HG02798 (cell line): ENCODE measurements at regions not wholly inside any gene's neighbourhood (a gene's known extent, or its start where the extent isn't known, plus 50 kb on each side); places are given as distances from the start of the nearest gene placed in this dataset.

Source experiments
- ATAC-seq: cut with Tn5 transposase; IDR thresholded peaks from one replicate; pipeline ENCODE4 v1.9.1; 2021; ENCODE audit warnings: mild to moderate bottlenecking; ENCODE audit not compliant: unreplicated experiment, poor library complexity

DNA sequence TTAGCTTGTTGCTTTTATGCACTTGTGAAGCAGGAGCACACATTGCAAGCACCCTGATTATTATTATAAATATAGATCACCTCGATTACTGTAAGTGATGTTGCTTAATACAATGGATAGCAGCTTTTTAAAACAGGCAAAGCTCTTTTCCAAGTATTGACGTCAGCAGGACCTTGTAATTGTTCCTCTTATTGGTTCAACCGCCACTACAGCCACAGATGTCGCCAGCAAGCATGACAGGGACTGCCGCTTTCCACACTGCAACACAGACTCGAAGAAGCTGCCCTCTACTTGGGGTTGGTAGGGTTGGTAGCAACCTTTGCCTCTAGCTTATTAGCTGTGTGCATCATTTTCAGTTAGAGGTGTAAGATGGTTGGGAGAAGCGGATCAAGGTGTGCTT, 167.6 kb downstream of the ZNF365 start:
- ATAC-seq, result no peak

DNA sequence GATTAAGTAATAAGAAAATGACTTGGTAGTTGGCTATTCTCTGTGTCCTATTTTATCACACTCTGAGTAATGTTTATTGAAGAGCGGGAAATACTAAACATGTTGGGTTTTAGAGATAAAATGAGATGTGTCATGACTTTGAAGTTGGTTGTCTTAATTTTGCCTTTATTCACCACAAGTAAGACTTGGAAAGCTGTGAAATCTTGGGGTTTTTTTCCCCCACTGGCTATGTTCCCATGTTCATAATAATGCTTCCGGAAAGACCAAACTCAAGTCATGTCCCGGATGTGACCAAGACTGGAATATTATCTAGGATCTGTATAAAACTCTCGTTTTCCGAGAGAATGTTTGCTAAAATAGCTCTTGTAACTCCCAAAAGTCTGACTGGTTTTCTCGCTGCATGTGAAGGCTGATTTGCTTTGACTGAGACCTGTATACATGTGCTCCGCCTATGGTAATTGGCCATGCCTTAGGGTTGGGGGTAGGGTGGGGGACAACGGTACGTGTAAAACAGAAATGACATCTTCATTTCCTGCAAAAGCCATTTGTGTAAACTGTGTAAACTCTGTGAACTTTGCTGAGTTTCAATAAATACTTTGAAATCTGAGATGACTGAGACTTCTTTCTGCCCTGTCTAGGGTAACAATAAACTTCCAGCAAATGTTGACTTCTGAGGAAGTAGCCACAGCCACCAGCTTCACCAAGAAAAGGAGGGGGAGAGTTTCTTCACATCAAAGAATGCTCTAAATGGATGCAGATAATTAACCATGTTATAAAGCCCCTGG, 169.6 kb downstream of the ZNF365 start:
- ATAC-seq, result no peak

DNA sequence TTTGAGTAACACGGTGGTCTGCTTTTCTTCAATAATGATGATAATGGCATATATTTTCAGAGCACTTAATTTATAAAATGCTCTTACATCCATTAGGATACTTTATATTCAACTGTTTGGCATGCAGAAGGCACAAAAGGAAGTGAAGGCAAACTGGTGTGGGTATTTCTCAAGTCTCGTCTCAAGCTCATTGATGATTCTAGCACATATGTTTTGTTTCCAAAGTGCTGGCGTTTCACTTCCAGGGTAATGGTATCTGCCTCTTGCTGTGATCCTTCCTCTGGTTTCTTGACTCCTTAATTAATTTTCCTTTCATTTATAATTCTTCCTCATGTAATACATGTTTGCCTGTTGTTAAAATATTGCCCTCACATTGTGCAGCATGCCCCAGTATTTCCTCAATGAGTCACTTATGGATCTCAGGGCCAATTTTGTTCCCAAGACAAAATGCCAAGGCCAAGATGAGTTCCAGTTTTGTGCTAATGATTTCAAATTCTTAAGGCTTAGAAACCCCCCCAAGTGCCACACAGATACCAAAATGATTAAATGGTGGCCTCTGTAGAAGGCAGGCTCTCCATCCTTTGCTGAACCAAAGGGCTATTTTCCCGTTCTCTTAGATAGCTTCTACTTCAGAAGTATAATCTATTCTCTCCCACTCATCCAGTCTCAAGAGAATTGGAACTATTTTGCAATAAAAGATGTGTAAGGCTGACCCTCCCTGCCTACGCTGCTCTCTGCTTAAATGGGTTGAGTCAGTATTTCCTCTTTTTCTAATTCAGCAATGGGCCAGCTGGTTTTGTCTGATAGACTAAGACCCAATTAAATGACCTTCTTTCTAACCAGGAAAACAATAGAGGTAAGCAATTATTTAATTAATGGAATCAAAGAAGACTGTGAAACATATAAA, 171.2 kb downstream of the ZNF365 start:
- no peak for ATAC-seq

DNA sequence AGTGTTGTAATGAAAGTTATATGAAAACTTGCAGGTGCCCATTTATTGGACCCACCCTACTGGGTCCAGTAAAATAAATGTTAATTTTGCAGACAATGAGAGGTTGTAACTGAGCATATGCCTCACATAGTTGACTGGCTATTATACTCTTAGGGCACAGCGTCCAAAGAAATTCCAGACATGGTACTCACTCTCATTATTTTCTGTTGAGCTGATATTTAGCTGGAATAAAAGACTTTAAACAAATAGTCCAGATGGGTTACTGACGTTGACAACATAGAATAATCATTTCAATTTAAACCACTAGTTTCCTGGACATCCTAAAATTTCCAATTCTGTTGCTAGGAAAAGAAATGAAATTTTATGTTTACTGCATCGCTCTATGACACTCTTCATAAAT, 174.5 kb downstream of the ZNF365 start:
- ATAC-seq, result no peak

DNA sequence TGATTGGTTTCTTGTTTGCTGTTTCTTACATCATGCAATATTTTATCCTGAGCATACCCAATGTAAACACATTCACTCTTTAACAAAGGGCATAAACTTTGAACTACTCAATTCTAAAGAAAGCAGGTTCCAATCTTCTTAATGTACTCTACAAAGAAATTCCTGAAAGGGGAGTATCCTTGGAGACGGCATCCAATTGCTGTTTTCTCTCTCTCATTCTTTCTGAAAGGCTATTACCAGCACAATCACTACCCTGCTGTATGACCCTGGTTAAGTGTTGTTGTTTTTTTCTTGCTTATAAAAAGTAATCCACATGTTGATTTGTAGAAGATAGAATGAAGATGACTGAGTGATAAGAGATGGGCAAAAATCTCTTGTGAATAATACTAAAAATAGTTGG, 176.0 kb downstream of the ZNF365 start:
- no peak for ATAC-seq

DNA sequence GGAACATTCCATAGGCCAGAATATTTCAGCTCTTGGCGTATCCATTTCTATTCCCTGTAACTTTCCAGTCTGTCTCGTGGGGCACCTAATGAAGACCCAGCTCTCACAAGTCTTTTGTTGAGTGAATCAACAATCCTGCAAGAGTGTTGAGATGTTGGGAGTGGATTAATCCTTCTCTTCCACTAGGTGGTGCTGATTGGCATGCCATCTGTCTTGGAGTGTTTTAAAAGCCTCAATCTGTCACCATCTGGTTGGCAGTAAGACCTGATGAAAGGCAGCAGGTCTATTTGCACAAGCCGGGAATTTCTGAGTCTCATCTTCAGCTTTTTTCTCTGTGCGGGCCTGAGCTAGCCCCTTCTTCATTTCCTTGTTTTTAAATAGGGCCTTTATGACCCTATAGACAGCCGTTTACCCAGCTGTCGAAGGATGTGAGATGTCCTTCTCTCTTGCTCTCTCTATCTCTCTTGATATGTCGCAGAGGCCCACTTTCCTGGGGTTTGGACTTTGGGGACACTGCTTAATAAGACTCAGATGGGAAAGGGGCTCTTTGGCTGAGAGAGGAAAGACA, 180.5 kb downstream of the ZNF365 start:
- ATAC-seq, result peak; percentile 80

DNA sequence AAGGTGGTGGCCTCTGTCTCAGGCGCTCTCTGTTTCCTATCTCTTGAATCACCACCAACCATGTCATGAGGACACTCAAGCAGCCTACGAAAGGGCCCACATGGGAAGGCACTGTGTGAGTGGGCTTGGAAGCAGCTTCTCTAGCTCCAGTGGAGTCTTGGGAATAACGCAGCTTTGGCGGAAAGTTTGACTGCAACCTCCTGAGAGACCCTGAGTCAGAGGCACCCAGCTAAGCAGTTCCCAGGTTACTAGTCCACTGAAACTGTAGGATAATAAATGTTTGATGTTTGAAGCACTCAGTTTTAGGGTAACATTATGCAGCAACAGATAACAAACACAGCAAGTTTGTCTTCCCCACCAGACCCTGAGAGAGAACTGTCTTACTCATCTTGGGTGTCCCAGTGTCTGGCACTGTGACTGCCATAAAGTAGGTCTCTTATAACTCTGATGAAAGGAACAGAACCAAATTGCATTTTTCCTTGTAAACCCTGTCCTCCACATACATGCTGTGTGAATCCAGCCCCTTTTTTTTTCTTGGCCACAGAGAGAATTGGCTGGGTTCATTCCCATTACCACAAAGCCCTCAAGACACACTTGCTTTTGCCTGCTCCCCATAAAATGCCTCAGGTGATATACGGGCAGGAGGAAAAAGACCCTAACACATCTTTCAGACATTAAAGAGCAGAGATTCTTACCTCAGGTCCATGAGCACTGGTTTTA, 185.5 kb downstream of the ZNF365 start:
- no peak for ATAC-seq

DNA sequence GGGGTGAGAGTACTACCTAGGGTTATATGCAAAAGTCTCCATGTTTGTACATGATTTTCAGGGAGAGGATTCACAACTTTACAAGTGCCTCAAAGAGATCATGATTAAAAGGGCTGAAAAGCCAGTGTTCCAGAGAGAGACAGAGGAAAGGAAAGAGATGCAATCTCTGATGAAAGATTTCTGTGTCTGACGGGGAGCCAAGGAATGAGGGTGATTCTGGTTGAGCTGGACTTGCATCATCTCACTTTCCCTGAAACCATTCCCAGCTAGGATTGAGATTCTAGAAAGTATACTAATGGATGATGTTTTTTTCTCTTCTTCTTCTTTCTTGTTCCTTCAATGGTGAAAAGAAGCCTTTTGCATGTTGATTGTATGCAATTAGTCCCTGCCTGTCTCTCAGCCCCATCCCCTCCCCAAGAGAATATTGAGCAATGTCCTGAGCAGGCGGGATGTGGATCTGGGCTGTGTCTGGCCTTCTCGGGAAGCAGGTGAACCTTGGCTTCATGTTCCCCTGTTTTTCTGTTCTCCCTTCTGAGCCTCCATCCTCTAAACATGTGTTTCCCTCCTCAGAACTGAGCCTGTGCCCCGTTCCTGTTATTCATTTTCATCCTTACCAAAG, 186.1 kb downstream of the ZNF365 start:
- ATAC-seq, result no peak

DNA sequence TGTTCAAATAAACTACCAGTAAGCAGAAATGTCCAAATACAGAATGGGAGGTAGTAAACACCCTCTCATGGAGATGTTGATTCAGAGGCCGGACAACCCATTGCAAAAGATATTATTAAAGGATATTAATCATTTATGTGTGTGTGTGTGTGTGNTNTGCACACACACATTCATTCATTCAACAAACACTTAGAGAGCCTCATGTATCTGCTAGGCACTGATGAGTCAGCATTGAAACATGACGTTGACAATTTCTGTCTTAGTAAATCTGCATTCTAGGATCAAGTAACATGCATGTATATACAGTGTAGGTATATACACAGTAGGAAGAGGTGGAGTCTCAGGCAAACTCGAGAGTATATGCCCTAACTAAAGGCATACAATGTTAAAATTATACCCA, 187.0 kb downstream of the ZNF365 start:
- no peak for ATAC-seq

DNA sequence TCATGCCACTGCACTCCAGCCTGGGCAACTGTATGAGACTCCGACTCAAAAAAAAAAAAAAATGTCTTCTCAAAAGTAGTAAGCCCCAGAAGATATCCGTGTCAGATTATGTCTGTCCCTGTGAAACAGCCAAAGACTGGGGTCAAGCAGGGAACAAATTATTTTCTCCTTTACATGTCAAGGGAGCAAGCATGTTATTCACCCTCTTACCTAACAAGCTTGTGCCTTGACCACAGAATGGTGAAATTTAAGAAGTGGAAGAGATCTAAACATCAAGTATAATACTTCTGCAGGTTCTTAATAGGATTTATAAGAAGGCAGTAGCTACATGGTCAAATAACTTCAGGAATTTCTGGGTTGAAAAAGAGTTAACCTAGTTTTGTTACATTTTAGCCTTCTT, 187.9 kb downstream of the ZNF365 start:
- no peak for ATAC-seq

DNA sequence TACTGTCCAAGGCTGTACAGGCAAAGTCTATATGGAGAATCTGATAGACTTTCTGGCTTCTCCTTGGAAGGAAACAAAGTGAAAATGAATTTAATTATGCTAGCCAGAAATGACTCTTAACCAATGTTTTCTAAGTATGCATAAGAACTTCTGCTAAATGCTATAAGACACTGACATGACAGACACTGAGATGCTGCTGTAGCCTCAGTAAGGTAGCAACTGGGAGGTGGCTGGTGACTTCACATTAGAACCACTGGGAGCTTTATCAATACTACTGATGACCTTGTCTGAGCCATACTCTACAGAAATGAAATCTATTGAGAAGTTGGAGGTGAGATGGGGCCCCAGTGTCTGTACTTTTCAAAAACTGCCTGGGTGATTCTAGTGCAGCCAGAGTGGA, 188.6 kb downstream of the ZNF365 start:
- ATAC-seq, result no peak

DNA sequence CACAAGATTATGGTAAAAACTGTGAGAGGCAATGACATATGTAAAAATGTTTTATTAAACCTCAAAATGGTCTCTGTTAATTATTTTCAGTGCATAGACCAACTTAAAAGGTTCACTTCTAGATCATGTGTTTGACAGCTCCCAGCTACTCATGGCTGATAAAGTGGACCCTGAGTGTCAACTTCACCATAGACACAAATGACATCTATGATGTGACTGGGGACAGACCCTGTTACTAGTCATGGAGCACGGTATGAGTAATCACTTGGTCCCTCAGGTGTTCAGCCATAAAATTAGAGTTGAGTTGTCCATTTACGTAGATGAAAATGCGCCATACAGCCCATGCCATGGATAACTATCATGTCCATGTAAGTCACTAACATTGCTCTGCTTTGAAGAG, 199.8 kb downstream of the ZNF365 start:
- no peak for ATAC-seq

DNA sequence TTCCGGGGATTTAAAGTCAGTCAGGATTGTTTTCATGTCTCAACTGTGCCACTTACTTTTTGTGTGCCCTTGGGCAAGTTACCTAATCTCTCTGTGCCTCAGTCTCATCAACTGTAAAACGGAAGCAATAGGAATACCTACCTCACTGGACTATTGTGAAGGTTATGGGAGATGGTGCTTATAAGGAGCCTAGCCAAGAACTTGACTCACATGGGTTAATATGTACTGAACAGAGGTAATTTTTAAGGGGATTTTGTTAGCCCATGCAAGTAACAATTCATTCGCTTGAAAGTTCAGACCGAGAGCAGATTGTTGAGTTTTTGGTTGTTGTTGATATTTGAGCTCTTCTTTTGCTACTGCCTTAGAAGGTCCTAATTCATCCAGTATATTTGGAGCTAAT, 202.9 kb downstream of the ZNF365 start:
- ATAC-seq, result no peak

DNA sequence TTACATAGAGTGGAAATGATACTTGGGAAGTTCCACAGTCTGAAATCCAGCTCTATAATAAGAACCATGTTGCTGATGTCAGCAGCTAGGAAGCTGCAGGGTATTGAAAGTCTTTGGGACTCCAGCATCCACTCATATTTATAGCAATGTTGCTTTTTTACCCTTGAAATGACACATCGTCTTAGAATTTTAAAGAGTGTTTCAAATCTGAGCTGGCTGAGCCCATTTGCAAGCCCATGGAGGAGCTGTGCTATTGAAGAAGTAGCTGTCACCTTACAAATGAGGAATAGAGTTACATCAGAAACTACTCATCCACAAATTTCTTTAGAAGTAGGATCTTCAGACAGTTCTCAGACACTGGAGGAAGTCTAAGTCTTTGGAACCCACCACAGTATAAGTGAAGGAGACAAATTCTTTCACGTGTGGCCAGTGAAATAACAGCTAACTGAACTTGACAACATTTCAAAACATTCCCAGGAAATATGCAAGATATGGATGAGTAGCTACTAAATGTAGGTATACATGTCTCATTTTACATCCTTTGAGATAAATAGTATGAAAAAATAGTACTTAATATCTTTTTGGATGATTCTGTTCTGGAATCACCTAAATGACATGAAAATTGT, 203.6 kb downstream of the ZNF365 start:
- no peak for ATAC-seq

DNA sequence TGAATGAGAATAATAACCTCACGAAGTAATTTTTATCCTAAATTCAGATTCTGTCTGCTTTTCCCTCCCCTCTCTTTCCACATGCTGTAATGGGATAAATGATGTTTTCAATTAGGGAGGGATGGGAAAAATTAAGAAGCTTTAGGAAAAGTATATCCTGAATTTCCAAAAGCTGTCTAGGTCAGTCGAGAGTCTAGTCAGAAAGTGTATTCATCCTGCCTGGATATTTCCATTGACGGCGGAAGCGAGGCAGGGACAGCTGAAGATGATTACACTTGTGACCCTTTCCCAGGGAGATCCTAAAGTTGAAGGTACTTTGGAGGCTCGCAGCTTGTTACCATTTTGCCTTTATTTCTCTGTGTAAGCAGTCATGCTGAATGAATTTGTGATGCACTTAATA, 204.1 kb downstream of the ZNF365 start:
- no peak for ATAC-seq

DNA sequence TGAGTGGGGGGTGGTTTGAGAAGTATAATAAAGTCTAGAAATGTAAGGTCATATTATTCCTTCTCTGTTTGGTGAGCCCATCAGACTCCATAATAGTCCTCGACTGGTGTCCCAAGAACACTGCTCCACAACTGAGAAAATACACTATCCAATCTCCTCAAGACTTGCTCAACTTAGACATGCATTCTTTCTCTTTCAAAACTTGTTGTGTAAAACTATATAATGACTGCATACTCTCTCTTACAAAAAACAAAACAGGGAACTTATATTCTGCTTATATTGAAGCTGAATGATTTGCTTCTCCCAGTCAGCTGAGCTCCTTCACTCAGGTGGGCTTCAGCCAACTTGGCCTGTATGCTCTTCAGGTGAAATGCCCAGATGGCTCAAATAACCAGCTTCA, 204.7 kb downstream of the ZNF365 start:
- no peak for ATAC-seq

DNA sequence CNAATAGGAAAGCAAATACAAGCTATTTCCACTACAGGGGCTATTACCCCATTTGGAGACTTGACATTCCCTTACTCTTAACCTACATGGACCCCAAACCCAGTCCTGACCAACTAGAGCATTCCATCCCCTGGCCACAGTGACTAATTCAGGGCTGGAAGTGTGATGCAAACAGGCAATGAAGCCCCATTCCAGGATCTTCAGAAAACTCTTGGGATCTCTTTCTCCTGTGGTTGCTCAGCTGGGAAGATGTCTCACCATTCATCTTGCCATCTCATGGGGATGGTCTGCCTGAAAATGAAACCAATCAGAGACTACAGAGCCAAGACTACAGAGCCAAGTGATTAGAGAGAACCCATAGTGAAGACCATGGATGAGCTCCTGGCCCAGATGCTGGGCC, 206.2 kb downstream of the ZNF365 start:
- no peak for ATAC-seq

DNA sequence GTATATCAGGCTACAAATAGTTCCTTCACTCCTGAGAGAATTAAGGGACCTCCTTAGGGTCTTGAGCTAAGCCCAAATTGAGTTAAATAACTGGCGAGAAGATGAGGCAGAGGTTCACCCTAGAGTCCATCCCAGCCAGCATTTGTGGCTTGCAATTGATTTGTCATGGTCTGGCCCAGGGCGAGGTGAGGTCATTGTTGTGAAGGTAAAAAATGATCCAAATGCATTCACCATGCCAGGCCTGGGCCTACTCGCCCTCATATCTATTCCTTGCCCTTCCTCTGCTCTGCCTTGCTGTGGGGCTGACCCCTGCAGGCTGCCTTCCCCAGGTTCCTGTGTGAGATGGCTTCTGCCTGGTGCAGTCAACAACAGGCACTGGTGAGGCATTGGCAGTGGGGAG, 207.2 kb downstream of the ZNF365 start:
- no peak for ATAC-seq

DNA sequence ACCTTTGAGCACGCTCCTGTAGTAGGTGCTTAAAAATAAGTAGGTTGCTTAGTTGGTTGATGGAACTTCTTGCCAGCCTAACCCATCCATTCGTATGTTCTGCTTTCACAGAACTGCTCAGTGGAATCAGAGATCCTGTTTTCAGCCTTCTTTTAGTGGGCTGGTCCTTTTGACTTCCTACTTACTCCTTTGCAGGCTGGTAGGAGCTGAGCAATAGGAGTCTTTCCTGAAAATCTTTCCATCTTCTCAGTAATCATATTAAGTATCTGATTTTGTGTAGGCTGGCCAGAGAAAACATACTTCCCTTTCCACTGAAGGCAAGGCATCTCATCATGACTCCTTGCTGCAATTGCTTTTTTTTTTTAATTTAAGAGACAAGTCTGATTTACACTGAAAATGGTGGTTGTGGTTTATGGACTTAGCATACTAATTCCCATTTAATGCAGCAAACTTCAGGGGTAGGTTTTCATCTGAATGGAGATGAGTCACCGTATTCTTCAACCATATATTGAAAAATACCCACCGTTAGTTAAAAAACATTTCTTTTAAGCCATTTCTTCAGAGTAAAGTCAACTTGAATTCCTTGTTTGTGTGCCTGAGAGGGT, 208.0 kb downstream of the ZNF365 start:
- no peak for ATAC-seq
